HCT116 (cell line): ENCODE measurements at regions not wholly inside any gene's neighbourhood (a gene's known extent, or its start where the extent isn't known, plus 50 kb on each side); places are given as distances from the start of the nearest gene placed in this dataset.

Experiments used
- ATAC-seq: fragments of 200-7000 bp; cut with Tn5 transposase; 2 replicates; pipeline ENCODE4 v1.9.1; 2020; ENCODE audit warnings: mild to moderate bottlenecking, moderate library complexity
- BruUV-seq: library from RNA; stranded (reverse); fragments of 400-500 nt; replicated peaks from 2 replicates; lab custom pipeline; 2021; lab: Mats Ljungman, UMichigan
- CTCF ChIA-PET: fragments of 300-600 bp; sonication (Branson Sonifier 250); formaldehyde crosslinking; loops from one replicate; lab custom pipeline; 2021; ENCODE audit warnings: antibody characterized with exemption; lab: Charles Lee
- POLR2A ChIA-PET: fragments of 300-600, 350-600 bp; sonication (Branson Sonifier 250); formaldehyde crosslinking; loops from one replicate; lab custom pipeline; 2021; ENCODE audit warnings: antibody characterized with exemption; lab: Charles Lee
- RAD21 ChIA-PET, 2 experiments: fragments of 300-600 bp; sonication (Branson Sonifier 250); formaldehyde crosslinking; loops; one replicate each; lab custom pipeline; 2023; ENCODE audit warnings: low total read pairs in 2 of 2; ENCODE audit not compliant: uncharacterized antibody in 2 of 2, unreplicated experiment in 2 of 2, low non-redundant PET in 1 of 2; lab: Charles Lee
- DNase-seq: peaks from one replicate; pipeline ENCODE4 v3.0.0-alpha.2; 2010; ENCODE audit warnings: low read depth, low spot score
- H2AFZ ChIP-seq: fragments of 200-600 bp; shearing (Covaris generic), sonication (generic); 2 replicates; pipeline ENCODE4 v1.6.1; 2017; ENCODE audit warnings: low read depth, mixed run types, mixed read lengths, antibody characterized with exemption, low read length; ENCODE audit not compliant: poor library complexity, severe bottlenecking
- H3K27ac ChIP-seq: 2 replicates; pipeline ENCODE4 v1.5.1; 2012; ENCODE audit warnings: low read depth, low read length
- H3K27me3 ChIP-seq: fragments of 200-600 bp; sonication (generic); 2 replicates; pipeline ENCODE4 v1.6.1; 2016; ENCODE audit warnings: mixed run types, low read length, mixed read lengths; ENCODE audit not compliant: insufficient read depth
- H3K36me3 ChIP-seq, 2 experiments: fragments of 200-500 bp in 1 of 2; fragments of 200-600 bp in 1 of 2; sonication (Bioruptor generic) in 1 of 2; sonication (generic) in 1 of 2; 2 replicates each; pipeline versions ENCODE4 v1.5.1 to v1.6.1; 2014 to 2016; ENCODE audit warnings: low read length in 2 of 2, inconsistent platforms in 1 of 2, mixed read lengths in 1 of 2, mixed run types in 1 of 2; ENCODE audit not compliant: insufficient read depth in 2 of 2, control insufficient read depth in 1 of 2
- H3K4me1 ChIP-seq, 2 experiments: fragments of 200-600 bp in 1 of 2; sonication (generic) in 1 of 2; 2 replicates each; pipeline versions ENCODE4 v1.5.1 to v1.6.1; 2012 to 2017; ENCODE audit warnings: low read length in 2 of 2, inconsistent platforms in 1 of 2, mild to moderate bottlenecking in 1 of 2, mixed read lengths in 1 of 2, mixed run types in 1 of 2, moderate library complexity in 1 of 2; ENCODE audit not compliant: insufficient read depth in 2 of 2, control insufficient read depth in 1 of 2
- H3K4me2 ChIP-seq: fragments of 200-600 bp; sonication (generic); 2 replicates; pipeline ENCODE4 v1.6.1; 2017; ENCODE audit warnings: mixed run types, low read length, mixed read lengths
- H3K4me3 ChIP-seq, 2 experiments: fragments of 200-600 bp in 1 of 2; sonication (generic) in 1 of 2; replicated peaks in 1 of 2; 2 replicates each; pipeline ENCODE4 v1.5.1; 2011 to 2016; ENCODE audit warnings: low read length in 2 of 2, control low read depth in 1 of 2, low read depth in 1 of 2, mild to moderate bottlenecking in 1 of 2, mixed read lengths in 1 of 2, mixed run types in 1 of 2
- H3K79me2 ChIP-seq: fragments of 200-600 bp; sonication (generic); 2 replicates; pipeline ENCODE4 v1.6.1; 2017; ENCODE audit warnings: mild to moderate bottlenecking, mixed run types, low read length, moderate library complexity, mixed read lengths; ENCODE audit not compliant: insufficient read depth
- H3K9ac ChIP-seq: fragments of 200-600 bp; sonication (generic); 2 replicates; pipeline ENCODE4 v1.6.1; 2016; ENCODE audit warnings: low read length, mixed read lengths
- H3K9me2 ChIP-seq: fragments of 200-600 bp; sonication (generic), shearing (Covaris generic); 2 replicates; pipeline ENCODE4 v1.6.1; 2017; ENCODE audit warnings: mixed run types, mild to moderate bottlenecking, moderate library complexity; ENCODE audit not compliant: insufficient read depth
- H3K9me3 ChIP-seq, 2 experiments: fragments of 200-500 bp in 1 of 2; fragments of 200-600 bp in 1 of 2; sonication (Bioruptor generic) in 1 of 2; sonication (generic) in 1 of 2; 2 replicates each; pipeline ENCODE4 v1.6.1; 2014 to 2017; ENCODE audit warnings: low read length in 2 of 2, mixed read lengths in 2 of 2, inconsistent platforms in 1 of 2, low read depth in 1 of 2, mild to moderate bottlenecking in 1 of 2, mixed run types in 1 of 2, moderate library complexity in 1 of 2; ENCODE audit not compliant: control insufficient read depth in 1 of 2, insufficient read depth in 1 of 2
- H4K20me1 ChIP-seq: fragments of 200-600 bp; sonication (generic), shearing (Covaris generic); 2 replicates; pipeline ENCODE4 v1.6.1; 2017; ENCODE audit warnings: mixed run types, mild to moderate bottlenecking, moderate library complexity; ENCODE audit not compliant: insufficient read depth
- EZH2 ChIP-seq: fragments of 200-600 bp; sonication (generic); IDR thresholded peaks from 2 replicates; pipeline ENCODE4 v1.6.1; 2017; ENCODE audit warnings: antibody characterized with exemption, mixed run types
- EZH2phosphoT487 ChIP-seq: fragments of 200-600 bp; IDR thresholded peaks from 2 replicates; pipeline ENCODE4 v1.6.1; 2018; ENCODE audit warnings: antibody characterized with exemption, borderline replicate concordance
- FOSL1 ChIP-seq: IDR thresholded peaks from 2 replicates; pipeline ENCODE4 v1.6.1; 2012; ENCODE audit warnings: low read depth
- JUND ChIP-seq: IDR thresholded peaks from 2 replicates; pipeline ENCODE4 v1.6.1; 2012
- MAX ChIP-seq: IDR thresholded peaks from 2 replicates; pipeline ENCODE4 v1.6.1; 2012
- POLR2AphosphoS5 ChIP-seq: IDR thresholded peaks from 2 replicates; pipeline ENCODE4 v1.6.1; 2011; ENCODE audit warnings: mild to moderate bottlenecking, low read depth, low read length, moderate library complexity
- RAD21 ChIP-seq: IDR thresholded peaks from 2 replicates; pipeline ENCODE4 v1.6.1; 2012; ENCODE audit warnings: low read depth, mild to moderate bottlenecking
- REST ChIP-seq: IDR thresholded peaks from 2 replicates; pipeline ENCODE4 v1.6.1; 2012; ENCODE audit warnings: low read depth
- SIN3A ChIP-seq: IDR thresholded peaks from 2 replicates; pipeline ENCODE4 v1.6.1; 2012; ENCODE audit warnings: low read depth
- SP1 ChIP-seq: IDR thresholded peaks from 2 replicates; pipeline ENCODE4 v1.6.1; 2012; ENCODE audit warnings: low read depth
- SRF ChIP-seq: IDR thresholded peaks from 2 replicates; pipeline ENCODE4 v1.6.1; 2012; ENCODE audit warnings: low read depth
- YY1 ChIP-seq: IDR thresholded peaks from 2 replicates; pipeline ENCODE4 v1.6.1; 2011; ENCODE audit warnings: low read length, low read depth, moderate library complexity, mild to moderate bottlenecking; ENCODE audit not compliant: insufficient replicate concordance; ENCODE audit errors: extremely low read depth
- intact Hi-C: fragments of 100-400 bp; cut with micrococcal nuclease; formaldehyde crosslinking; loops from 2 replicates; pipeline ENCODE4 v1.10.0; 2022
- TF ChIP-seq, protein P1 (sequence below), 3 experiments: fragments of 200-600 bp in 1 of 3; sonication (generic) in 1 of 3; IDR thresholded peaks in 2 of 3; conservative IDR thresholded peaks in 1 of 3; 2 replicates each; pipeline ENCODE4 v1.5.1; 2012 to 2017; ENCODE audit warnings: low read depth in 2 of 3, low read length in 2 of 3, antibody characterized with exemption in 1 of 3, borderline replicate concordance in 1 of 3, control low read depth in 1 of 3, mild to moderate bottlenecking in 1 of 3, mixed read lengths in 1 of 3, mixed run types in 1 of 3, moderate library complexity in 1 of 3; ENCODE audit not compliant: insufficient read depth in 1 of 3
- TF ChIP-seq, protein P2 (sequence below): IDR thresholded peaks from 2 replicates; pipeline ENCODE4 v1.6.1; 2011; ENCODE audit warnings: mild to moderate bottlenecking, low read length, moderate library complexity; ENCODE audit not compliant: insufficient replicate concordance; ENCODE audit errors: extremely low read depth

- no peaks in the 10 kb centered on the region for H3K27me3 ChIP-seq
- H4K20me1 ChIP-seq = no peaks in the 10 kb centered on the region
- DNase-seq (no peak), ATAC-seq (no peak)
- ChIA-PET POLR2A (no interaction called here), RAD21 (interaction anchor here in 1 of 2 experiments (0.6 kb wide), 1 partner anchor 490 kb away, joined by 3 read pairs; no protein-coding TSS in a partner anchor), CTCF (no interaction called here)
- no peaks in the 10 kb centered on the region for H3K4me1 ChIP-seq
- H3K9me2 ChIP-seq = no peaks in the 10 kb centered on the region
- no peaks in the 10 kb centered on the region for H3K9me3 ChIP-seq
- no peak overlapping the region for H3K9ac ChIP-seq
- H3K4me3 ChIP-seq = no peak overlapping the region
- no peaks in the 10 kb centered on the region for H3K36me3 ChIP-seq
- no peak for TF ChIP-seq FOSL1
- no peak for TF ChIP-seq SRF
- no peak for TF ChIP-seq YY1
- no peak for TF ChIP-seq REST
- TF ChIP-seq SP1 = no peak
- no peak for TF ChIP-seq POLR2AphosphoS5
- TF ChIP-seq JUND = no peak
- no peak for TF ChIP-seq EZH2phosphoT487
- TF ChIP-seq, protein P1, sequence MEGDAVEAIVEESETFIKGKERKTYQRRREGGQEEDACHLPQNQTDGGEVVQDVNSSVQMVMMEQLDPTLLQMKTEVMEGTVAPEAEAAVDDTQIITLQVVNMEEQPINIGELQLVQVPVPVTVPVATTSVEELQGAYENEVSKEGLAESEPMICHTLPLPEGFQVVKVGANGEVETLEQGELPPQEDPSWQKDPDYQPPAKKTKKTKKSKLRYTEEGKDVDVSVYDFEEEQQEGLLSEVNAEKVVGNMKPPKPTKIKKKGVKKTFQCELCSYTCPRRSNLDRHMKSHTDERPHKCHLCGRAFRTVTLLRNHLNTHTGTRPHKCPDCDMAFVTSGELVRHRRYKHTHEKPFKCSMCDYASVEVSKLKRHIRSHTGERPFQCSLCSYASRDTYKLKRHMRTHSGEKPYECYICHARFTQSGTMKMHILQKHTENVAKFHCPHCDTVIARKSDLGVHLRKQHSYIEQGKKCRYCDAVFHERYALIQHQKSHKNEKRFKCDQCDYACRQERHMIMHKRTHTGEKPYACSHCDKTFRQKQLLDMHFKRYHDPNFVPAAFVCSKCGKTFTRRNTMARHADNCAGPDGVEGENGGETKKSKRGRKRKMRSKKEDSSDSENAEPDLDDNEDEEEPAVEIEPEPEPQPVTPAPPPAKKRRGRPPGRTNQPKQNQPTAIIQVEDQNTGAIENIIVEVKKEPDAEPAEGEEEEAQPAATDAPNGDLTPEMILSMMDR (IDR thresholded peaks at IDR 0.05 in 2 of 3, conservative IDR thresholded peaks at IDR 0.05 in 1 of 3; ENCODE audit: borderline replicate concordance in 1 of 3, insufficient read depth in 1 of 3, low read depth in 2 of 3, low read length in 2 of 3) = no peak
- TF ChIP-seq EZH2 = no peak
- TF ChIP-seq SIN3A = no peak
- TF ChIP-seq, protein P2, sequence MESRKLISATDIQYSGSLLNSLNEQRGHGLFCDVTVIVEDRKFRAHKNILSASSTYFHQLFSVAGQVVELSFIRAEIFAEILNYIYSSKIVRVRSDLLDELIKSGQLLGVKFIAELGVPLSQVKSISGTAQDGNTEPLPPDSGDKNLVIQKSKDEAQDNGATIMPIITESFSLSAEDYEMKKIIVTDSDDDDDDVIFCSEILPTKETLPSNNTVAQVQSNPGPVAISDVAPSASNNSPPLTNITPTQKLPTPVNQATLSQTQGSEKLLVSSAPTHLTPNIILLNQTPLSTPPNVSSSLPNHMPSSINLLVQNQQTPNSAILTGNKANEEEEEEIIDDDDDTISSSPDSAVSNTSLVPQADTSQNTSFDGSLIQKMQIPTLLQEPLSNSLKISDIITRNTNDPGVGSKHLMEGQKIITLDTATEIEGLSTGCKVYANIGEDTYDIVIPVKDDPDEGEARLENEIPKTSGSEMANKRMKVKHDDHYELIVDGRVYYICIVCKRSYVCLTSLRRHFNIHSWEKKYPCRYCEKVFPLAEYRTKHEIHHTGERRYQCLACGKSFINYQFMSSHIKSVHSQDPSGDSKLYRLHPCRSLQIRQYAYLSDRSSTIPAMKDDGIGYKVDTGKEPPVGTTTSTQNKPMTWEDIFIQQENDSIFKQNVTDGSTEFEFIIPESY = no peak
- no peak for TF ChIP-seq RAD21
- TF ChIP-seq MAX = no peak
- intact Hi-C loops = no loop called here
- BruUV-seq = no TSS peak
- H3K27ac ChIP-seq = no peak overlapping the region
- H2AFZ ChIP-seq = no peak overlapping the region
- no peaks in the 10 kb centered on the region for H3K79me2 ChIP-seq
- H3K4me2 ChIP-seq = no peak overlapping the region
Measured at GRCh38 chr13:28588296-28588695, 70.6 kb upstream of the POMP start.
